ENCODE measurements at regions not wholly inside any gene's neighbourhood (a gene's known extent, or its start where the extent isn't known, plus 50 kb on each side); places are given as distances from the start of the nearest gene placed in this dataset.

DNA sequence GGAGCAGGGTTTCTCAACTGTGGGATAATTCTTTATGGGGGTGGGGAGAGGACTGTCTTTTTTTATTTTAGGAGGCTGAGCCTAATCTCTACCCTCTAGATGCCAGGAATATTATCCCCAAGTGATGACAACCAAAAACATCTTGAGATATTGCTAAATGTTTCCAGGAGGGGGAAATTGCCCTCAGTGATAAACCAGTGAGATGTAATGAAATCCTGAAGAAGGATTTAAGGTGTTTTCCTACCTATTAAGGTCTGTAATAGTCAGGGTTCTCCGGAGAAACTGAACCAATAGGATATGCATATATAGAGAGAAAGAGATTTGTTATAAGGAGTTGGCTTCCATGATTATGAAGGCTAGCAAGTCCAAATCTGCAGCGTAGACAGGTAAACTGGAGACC, 208.3 kb upstream of the MIR17HG start:
- TF ChIP-seq CTCF (IDR thresholded peaks at IDR 0.05): no peak
- TF ChIP-seq POLR2A (IDR thresholded peaks at IDR 0.05; ENCODE audit: low read length): no peak
- no peak for TF ChIP-seq RCOR1 (IDR thresholded peaks at IDR 0.05; ENCODE audit: low read depth, low read length)
- no peak for TF ChIP-seq HOXA7 (CRISPR knock-in tag; IDR thresholded peaks at IDR 0.05)
- TF ChIP-seq ELK1 (IDR thresholded peaks at IDR 0.05; ENCODE audit: low read depth, low read length): no peak
- TF ChIP-seq NPAS2 (CRISPR knock-in tag; IDR thresholded peaks at IDR 0.05; ENCODE audit: borderline replicate concordance): no peak
- TF ChIP-seq REST (IDR thresholded peaks at IDR 0.05): no peak
- TF ChIP-seq EP300 (IDR thresholded peaks at IDR 0.05): no peak
- no peak for TF ChIP-seq CEBPB (IDR thresholded peaks at IDR 0.05)
- TF ChIP-seq HOXB5 (CRISPR knock-in tag; IDR thresholded peaks at IDR 0.05): no peak
- no peak for TF ChIP-seq FOSL2 (IDR thresholded peaks at IDR 0.05)
- TF ChIP-seq FOSL2 (CRISPR knock-in tag; IDR thresholded peaks at IDR 0.05): no peak
- no peak for TF ChIP-seq SMC3 (IDR thresholded peaks at IDR 0.05)
- TF ChIP-seq POLR2AphosphoS2 (conservative IDR thresholded peaks at IDR 0.05; ENCODE audit: low read length): no peak
- no peak for TF ChIP-seq TFCP2L1 (CRISPR knock-in tag; IDR thresholded peaks at IDR 0.05)
